C4-2B (cell line): ENCODE measurements at regions not wholly inside any gene's neighbourhood (a gene's known extent, or its start where the extent isn't known, plus 50 kb on each side); places are given as distances from the start of the nearest gene placed in this dataset.

Source experiments
- ZFX ChIP-seq: fragments of 450-650 bp; IDR thresholded peaks from 2 replicates; pipeline ENCODE4 v1.6.1; 2017
- TF ChIP-seq, protein P1 (sequence below): fragments of 450-650 bp; conservative IDR thresholded peaks from 2 replicates; pipeline ENCODE4 v1.5.1; 2017; ENCODE audit warnings: mild to moderate bottlenecking

- TF ChIP-seq, protein P1, sequence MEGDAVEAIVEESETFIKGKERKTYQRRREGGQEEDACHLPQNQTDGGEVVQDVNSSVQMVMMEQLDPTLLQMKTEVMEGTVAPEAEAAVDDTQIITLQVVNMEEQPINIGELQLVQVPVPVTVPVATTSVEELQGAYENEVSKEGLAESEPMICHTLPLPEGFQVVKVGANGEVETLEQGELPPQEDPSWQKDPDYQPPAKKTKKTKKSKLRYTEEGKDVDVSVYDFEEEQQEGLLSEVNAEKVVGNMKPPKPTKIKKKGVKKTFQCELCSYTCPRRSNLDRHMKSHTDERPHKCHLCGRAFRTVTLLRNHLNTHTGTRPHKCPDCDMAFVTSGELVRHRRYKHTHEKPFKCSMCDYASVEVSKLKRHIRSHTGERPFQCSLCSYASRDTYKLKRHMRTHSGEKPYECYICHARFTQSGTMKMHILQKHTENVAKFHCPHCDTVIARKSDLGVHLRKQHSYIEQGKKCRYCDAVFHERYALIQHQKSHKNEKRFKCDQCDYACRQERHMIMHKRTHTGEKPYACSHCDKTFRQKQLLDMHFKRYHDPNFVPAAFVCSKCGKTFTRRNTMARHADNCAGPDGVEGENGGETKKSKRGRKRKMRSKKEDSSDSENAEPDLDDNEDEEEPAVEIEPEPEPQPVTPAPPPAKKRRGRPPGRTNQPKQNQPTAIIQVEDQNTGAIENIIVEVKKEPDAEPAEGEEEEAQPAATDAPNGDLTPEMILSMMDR, result no peak; the same call in 1 of the 2 replicates
- no peak for TF ChIP-seq ZFX
Measured at GRCh38 chr18:78448591-78448990, 531.0 kb upstream of the SALL3 start.
